GM18508 (cell line): ENCODE measurements at regions not wholly inside any gene's neighbourhood (a gene's known extent, or its start where the extent isn't known, plus 50 kb on each side); places are given as distances from the start of the nearest gene placed in this dataset.
"Not testable (repeated sequence)": the region's sequence is repeated elsewhere in the genome, so short reads cannot be mapped to it uniquely, and the experiment has no call there.

ENCODE experiments used
- ATAC-seq: cut with Tn5 transposase; IDR thresholded peaks from one replicate; pipeline ENCODE4 v1.9.1; 2021; ENCODE audit warnings: moderate number of reproducible peaks; ENCODE audit not compliant: insufficient read depth, unreplicated experiment

DNA sequence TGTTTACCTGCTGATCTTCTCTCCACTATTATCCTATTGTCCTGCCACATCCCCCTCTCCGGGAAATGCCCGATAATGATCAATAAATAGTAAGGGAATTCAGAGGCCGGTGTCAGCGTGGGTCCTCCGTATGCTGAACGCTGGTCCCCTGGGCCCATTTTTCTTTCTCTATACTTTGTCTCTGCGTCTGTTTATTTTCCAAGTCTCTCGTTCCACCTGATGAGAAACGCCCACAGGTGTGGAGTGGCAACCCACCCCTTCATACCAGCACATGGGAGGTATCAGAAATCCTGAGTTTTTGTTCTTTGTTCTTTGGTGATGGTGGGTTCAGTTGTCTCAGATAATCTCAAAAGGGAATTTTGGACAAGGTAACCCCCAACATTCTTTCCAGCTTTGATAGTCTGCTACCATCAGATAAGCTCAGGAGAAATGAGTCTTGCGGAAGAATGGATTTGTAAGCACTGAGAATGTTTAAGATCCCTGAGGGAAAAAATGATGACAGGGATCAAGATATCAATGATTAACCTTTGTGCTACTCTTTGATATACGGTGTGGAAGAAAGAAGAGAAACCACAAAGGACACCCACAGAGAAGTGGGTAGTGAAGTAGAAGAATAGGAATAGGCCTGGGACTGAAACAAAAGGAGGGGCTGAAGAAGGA lies 117.9 kb downstream of the CEP44 start:
- ATAC-seq: no peak

DNA sequence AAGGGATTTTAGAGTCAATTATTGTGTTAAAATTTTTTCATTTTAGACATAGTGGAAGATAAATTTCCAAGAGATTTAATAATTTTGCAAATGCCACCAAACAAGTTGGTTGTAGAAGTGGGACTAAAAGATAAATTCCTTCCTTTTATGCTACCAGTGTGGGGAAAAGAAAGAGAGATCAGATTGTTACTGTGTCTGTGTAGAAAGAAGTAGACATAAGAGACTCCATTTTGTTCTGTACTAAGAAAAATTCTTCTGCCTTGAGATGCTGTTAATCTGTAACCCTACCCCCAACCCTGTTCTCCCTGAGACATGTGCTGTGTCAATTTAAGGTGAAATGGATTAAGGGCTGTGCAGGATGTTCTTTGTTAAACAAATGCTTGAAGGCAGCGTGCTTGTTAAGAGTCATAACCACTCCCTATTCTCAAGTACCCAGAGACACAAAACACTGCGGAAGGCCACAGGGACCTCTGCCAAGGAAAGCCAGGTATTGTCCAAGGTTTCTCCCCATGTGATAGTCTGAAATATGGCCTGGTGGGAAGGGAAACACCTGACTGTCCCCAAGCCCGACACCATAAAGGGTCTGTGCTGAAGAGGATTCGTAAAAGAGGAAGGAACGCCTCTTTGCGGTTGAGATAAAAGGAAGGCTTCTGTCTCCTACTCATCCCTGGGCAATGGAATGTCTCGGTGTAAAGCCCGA lies 117.0 kb downstream of the CEP44 start:
- ATAC-seq: not testable (repeated sequence)

DNA sequence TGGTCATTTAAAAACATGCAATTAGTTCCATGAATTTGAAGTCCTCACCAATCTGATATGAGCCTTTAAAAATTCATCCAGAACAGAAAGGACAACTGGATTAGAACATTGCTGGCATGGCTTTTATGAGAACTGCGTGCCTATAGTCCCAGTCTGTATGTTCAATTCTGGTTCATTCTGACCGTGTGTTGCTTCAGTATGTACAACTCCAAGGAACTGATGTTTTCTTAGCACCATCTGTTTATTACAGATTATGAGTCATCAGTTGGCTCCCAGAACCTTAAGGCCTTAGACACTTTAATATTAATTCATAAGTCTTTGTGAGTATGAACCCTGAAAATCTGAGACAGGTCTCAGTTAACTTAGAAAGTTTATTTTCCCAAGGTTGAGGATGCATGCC lies 115.0 kb downstream of the CEP44 start:
- ATAC-seq: no peak

DNA sequence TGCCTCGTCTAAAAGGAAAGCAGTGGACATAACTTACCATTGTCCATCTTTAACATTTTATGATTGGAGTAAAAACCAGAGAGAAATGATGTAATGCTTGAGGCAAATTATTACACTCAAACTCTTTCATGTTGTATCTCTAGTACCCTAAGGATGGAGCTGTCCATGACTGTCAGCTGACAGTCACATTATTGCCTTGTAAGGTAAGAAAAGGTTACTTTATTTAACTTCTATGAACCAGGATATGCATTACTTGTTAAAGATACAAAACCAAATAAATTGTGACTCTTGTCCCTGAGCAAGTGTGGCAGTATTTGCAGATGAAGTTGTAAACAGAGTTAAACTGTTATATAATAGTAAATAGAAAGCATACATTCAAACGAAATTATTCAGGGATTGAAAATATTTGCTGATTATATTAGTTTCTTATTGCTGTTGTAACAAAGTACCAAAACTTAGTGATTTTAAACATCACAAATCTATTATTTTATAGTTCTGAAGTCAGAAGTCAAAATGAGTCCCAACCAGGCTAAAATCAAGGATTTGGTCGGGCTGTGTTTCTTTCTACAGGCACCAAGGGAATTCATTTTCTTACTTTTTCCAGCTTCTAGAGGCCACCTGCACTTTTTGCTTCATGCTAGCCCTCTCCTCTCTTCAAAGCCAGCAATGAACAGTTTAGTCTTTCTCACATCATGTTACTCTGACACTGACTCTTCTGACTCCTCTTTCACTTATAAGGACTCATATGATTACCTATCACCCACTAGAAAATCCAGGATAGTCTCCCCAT lies 113.8 kb downstream of the CEP44 start:
- ATAC-seq: no peak

DNA sequence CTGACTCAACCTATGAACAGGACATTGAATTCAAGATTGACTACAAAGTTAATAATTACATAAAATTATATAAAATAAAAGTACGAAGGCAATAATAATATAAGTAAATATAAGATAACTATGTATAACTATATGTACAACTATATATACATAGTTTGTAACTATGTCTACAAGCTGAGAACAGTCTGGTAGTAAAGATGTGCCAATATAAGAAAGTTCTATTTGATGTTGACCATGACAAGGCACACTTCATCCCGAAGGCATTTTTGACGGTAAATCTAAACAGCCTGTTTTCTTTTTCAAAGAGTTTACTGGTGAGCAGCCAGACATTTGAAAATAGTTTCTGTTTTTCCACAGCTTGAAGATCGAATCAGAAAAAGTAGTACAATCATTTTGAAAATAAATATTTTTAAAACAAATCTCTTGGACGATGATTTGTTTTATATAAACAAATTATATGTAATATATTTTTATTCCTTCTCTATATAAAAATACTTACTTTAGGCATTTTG lies 112.9 kb downstream of the CEP44 start:
- no peak for ATAC-seq

DNA sequence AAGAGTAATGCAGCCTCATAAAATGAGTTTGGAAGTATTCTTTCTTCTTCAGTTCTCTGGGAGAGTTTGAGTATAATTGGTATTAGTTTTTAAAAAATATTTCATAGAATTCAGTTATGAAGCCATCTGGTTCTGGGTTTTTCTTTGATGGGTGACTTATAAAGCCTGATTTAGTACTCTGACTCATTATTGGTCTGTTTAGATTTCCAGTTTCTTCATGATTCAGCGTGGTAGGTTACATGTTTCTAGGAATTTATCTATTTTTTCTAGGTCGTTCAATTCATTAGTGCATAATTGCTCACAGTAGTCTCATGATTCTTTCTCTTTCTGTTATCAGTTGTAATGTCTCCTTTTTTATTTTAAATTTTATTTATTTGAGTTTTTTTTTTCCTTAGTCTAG lies 111.2 kb downstream of the CEP44 start:
- peak; percentile 46 for ATAC-seq

DNA sequence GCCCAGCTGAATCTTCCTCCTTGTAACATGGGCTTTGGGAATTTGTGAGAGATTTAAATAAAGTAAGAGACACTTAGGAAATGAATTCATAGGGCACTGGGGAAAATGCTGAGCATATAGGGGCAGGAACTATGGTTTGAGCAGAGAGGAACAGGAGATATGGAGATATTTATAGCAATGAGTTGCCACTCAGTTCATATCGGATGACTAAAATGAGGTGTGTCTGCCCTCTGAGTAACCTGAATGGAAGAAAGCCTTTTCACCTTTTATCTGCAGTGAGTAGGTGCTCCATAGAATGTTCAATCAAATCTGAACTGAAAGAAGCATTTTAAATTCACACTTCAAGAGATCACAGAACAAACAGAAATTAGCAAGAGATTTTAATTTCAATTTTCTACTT lies 105.7 kb downstream of the CEP44 start:
- ATAC-seq: no peak

DNA sequence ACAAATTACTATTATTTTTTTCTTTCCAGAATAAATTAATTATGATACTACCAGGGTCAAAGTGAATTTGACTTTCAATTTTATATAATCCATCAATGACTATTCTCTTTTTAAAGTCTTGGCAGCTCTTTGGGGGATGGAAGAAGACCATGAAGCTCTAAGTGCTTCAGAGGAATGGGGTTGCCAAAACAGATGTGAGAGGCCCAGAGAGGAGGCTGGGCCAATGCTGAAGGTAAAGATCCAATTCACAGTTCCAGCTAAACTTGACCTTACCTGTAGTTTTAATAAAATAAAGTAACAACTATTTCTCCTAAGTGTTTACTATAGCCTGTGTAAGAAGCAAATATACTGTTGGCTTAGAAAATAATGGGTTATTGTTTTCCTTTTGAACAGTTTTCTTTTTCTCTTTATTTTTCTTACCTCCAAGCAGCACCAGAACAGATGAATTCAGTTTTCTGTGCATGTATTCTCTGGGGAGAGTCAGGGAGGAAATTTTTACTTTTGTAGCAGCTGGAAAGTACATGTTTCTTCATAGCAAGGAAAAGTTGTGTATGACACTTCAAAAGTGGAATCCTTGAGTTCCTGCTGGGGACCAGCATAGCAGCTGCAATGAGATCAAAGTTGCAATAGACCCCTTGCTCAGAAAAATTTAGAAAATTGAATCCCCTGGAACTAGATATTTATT lies 104.9 kb downstream of the CEP44 start:
- ATAC-seq: no peak

DNA sequence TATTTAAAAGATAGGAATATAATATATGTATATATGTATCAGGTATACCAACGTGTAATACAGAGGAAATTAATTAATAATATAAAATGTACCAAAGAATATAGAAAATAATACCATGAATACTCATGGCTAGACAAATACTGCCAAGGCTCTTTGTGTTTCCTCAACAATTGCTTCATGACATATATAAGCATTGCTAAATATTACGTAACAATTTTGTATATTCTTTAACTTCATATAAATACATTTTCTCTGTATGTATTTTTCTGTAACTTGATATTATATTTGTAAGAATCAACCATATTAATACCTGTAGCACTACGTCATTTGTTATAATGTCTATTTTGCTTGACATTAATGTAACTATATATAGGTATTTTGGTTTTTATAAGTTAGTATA lies 104.0 kb downstream of the CEP44 start:
- no peak for ATAC-seq

DNA sequence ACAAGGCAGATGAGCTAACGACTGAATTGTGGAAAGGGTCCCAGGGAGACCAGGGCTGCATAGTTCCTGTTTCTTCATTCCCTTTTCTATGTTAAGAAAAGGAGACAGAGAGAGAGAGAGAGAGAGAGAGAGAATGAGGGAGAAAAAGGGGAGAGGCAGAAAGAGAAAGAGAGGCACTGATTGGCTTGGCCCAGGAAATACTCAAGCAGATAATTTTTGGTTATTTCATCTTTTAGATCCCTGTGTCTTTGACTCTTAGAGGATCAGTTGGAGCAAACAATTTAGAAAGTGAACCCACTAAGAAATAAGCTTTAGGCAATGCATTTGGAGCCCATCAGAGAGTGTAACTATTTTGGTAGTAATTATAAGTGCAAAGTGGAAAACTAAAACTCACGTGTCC lies 103.4 kb downstream of the CEP44 start:
- ATAC-seq: no peak

DNA sequence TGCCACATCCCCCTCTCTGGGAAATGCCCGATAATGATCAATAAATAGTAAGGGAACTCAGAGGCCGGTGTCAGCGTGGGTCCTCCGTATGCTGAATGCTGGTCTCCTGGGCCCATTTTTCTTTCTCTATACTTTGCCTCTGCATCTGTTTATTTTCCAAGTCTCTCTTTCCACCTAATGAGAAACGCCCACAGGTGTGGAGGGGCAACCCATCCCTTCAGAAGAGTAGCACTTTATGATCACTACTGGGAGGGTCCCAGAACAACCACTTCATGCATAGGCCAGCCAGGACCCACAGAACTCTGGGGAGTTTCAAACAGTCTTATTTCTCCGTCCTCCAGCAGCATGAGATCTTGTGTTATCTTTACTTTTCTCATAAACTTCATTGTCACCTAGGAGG lies 100.1 kb downstream of the CEP44 start:
- no peak for ATAC-seq

DNA sequence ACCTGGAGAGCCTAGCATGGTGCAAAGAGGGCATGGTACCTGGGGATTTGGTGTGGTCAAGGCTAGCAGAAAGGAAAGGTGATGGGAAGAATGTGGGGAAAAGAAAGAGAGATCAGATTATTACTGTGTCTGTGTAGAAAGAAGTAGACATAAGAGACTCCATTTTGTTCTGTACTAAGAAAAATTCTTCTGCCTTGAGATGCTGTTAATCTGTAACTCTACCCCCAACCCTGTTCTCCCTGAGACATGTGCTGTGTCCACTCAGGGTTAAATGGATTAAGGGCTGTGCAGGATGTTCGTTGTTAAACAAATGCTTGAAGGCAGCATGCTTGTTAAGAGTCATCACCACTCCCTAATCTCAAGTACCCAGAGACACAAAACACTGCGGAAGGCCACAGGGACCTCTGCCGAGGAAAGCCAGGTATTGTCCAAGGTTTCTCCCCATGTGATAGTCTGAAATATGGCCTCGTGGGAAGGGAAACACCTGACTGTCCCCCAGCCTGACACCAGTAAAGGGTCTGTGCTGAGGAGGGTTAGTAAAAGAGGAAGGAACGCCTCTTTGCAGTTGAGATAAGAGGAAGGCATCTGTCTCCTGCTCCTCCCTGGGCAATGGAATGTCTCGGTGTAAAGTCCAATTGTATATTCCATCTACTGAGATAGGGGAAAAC lies 99.4 kb downstream of the CEP44 start:
- not testable (repeated sequence) for ATAC-seq
